DMS153 (cell line): ENCODE measurements at regions not wholly inside any gene's neighbourhood (a gene's known extent, or its start where the extent isn't known, plus 50 kb on each side); places are given as distances from the start of the nearest gene placed in this dataset.
"Not testable (repeated sequence)": the region's sequence is repeated elsewhere in the genome, so short reads cannot be mapped to it uniquely, and the experiment has no call there.

ENCODE experiments used
- DNase-seq: peaks from one replicate; lab custom pipeline; 2025; lab: John Stamatoyannopoulos, UW

- not testable (repeated sequence) for DNase-seq
Observed at GRCh38 chr7:56697058-56697457, 435.2 kb downstream of the ZNF479 start.

- no peak for DNase-seq
Observed at GRCh38 chr7:56686276-56686859, 445.9 kb downstream of the ZNF479 start.

GRCh38 chr7:56639173-56639746, 493.0 kb downstream of the ZNF479 start:
- no peak for DNase-seq

- no peak for DNase-seq
Observed at GRCh38 chr7:56609852-56610355, 493.7 kb upstream of the NUPR2 start.

DNA sequence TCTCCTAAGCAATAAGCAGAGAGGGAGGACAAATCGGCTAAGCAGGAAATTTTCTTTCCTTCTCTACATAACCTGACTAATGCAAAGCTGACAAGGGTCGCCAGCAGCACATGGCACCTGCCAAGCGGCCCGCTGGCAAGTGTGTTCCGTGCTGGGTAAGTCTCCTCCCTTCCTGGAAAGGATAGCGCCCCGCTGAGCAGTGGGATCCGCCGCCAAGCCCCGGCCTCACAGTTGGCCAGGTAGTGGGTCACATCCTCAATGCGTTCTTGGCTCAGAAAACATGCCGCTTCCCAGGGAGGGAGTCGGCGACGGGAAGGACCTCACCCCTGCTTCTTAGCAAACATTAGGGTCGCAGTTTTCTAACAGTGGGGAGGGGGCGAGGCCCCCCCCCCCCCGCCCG, 488.9 kb upstream of the NUPR2 start:
- DNase-seq = no peak

DNA sequence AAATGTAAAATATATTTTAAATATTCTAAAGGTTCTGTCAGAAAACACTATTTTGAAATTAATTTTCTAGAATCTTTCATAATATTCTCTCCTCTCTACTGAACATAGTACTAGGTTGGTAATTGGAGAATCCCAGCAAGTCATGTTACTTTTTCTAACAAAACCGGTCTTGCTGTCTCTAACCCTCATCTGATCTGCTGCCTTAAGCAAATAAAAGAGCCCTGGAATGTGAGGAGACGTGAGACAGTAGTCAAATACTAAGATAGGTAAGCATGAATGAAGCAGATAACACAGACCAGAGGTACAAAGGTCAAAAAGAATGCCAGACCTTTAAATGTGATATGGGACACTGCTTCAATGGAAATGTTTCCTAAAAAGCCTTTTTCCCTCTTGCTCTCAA, 462.4 kb upstream of the NUPR2 start:
- DNase-seq = no peak

DNA sequence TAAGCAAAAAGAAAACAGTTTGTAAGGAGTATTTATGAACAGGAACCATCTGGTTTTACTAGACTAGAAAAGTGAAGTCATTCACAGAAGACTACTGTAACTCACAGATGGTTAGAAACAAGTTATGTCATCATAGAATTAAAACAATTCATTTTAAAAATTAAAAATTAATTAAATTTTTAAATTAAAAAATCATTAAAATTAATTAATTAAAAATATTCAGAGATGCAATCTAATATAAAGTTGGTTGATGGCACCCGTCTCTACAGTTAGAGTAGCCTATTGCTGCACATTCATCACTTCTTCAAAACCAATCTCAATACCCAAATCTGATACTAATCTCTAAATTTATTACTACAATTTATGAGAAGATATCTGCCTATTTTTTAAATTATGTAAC, 454.8 kb upstream of the NUPR2 start:
- no peak for DNase-seq

DNA sequence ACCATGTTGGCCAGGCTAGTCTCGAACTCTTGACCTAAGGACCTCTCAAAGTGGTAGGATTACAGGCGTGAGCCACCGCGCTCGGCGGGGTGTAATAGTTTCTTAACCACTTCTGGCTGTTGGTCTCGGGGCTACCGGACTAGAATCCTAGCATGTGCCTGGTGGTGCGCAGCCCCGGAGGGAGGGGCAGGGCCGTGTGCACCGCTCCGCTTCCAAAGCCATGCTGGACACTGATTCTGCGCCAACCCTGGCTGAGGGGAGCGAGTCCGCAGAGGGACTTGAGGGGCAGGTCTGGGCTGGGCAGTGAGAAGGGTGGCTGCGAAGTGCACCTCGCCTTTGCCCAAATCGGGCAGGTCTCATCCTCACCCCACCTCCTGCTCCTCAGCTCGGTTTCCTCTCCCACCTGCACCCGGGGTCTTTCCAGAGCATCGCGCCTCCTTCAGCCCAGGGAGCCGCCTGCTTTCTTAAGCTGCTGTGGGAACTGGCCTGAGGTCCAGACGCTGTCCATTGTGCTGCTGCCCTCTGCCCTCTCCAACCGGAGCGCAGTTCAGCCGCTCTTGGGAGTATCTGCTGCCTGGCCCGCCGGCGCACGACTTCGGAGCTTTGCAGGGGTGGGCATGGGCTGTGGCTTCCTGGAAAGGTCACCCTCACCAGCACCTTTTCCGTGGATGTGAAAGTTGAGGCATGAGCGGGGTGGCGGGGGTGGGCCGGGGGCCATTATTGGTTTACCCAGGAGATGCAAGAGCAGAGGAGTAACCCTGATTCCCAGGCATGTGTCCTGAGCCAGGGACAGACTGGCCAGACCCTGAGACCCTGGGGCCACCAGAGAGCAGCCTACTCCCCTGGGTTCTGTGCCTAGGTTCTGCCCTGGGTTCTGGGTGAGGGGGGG, 422.6 kb upstream of the NUPR2 start:
- no peak for DNase-seq

GRCh38 chr7:56537952-56538351, 421.7 kb upstream of the NUPR2 start:
- DNase-seq = no peak

- DNase-seq = no peak
Observed at GRCh38 chr7:56537477-56537876, 421.3 kb upstream of the NUPR2 start.

GRCh38 chr7:56495165-56495564, 378.9 kb upstream of the NUPR2 start:
- DNase-seq = no peak

- no peak for DNase-seq
Observed at GRCh38 chr7:56493704-56494450, 377.7 kb upstream of the NUPR2 start.

- DNase-seq = no peak
Observed at GRCh38 chr7:56493196-56493595, 377.0 kb upstream of the NUPR2 start.

DNA sequence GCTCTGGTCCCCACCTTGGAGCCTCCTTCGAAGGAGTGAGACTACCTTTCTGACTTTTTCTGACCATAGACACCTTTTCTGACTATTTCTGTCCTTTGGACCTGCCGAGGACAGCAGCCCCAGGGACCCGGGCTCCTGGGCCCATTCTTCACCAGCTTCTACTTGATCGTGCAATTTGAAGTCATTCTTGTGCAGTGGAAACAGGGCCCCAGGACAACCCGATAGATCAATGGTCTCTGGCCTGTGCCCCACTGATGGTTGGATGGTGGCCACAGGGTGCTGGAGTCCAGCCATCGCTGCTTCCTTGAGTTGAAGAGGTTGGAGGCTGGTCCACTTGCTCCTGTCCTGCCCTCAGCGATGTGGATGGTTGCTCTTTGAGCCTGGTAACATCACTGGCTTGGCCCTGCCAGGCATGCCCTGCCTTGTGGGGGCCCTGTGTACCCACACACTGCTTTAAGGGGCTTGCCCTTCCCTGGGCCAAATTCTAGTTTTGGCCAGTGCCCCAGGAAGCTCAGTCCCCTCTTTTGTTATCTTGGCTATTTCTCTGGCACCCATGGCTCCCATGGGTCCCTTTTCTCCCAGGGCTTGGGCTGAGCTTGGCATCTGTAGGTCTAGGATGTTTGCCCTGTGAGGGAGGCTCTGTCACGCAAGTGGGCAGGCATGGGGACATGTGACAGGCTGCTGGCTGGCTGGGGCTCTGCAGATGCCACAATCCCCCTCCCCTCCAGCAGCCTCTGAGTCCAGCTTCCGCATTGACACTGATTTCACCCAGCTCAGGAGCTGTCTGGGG, 375.6 kb upstream of the NUPR2 start:
- DNase-seq = no peak

- DNase-seq = no peak
Observed at GRCh38 chr7:56483861-56484550, 367.8 kb upstream of the NUPR2 start.

GRCh38 chr7:56483153-56483552, 366.9 kb upstream of the NUPR2 start:
- DNase-seq = no peak

DNA sequence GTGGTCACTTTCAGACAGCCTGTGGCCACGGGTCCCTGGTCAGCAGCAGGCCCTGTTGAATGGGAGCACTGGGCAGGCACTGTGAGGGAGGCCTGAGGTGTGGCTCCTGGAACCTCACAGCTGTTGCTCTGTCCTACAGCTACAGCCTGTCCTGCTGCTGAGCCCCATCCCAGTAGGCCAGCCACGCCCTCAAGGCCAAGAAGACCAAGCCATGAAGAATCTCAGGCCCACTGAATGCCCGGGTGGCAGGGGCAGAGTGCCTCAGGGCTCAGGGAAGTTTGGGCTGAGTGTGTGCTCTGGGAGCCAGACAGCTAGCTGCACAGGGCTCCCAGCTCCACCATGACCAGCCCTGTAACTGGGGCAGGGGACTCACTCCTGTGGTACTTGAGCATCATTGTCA, 363.5 kb upstream of the NUPR2 start:
- DNase-seq = no peak

DNA sequence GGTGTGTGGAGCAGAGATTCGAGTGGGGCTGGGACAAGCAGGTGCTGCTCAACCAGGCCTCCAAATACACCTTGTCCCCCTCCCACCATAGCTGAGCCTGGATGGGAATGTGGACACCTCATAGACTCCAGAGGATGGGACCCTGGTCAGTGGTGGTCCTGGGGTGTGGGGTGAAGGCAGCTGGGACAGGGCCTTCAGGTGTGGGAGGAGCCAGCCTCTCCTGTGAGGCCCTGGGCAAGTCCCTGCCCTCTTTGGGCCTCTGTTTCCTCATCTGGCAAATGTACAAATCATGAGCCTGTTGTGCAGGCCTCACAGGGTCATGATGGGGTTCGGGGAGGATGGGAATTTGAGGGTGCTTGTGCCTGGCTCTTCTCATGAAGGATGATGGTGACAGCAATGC, 362.9 kb upstream of the NUPR2 start:
- no peak for DNase-seq

DNA sequence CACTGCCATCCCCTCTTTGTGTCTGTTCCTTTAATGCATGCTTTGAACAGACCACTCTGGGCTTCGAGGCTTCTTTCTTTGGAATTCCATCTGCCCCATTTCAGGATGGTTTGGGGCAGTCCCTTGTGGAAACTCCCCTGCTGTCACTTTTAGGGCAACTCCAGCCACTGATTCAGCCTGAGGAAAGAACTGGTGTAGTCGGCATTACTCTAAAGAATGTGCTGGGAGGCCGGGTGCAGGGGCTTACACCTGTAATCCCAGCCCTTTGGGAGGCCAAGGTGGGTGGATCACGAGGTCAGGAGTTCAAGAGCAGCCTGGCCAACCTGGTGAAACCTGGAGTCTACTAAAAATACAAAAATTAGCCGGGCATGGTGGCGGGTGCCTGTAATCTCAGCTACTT, 358.1 kb upstream of the NUPR2 start:
- no peak for DNase-seq

GRCh38 chr7:56471811-56472210, 355.6 kb upstream of the NUPR2 start:
- no peak for DNase-seq
